BLaER1 treated with 17β-estradiol and CSF1 and Interleukin-3, amounts not matched to agents 10 nM and 100 nM (cell line): ENCODE measurements at regions not wholly inside any gene's neighbourhood (a gene's known extent, or its start where the extent isn't known, plus 50 kb on each side); places are given as distances from the start of the nearest gene placed in this dataset.

Experiments
- H3K27ac ChIP-seq, 11 experiments: shearing (Covaris generic); formaldehyde crosslinking; 2 replicates each; pipeline ENCODE4 v1.8.1; 2022
- H3K27me3 ChIP-seq, 11 experiments: shearing (Covaris generic); formaldehyde crosslinking; 2 replicates each; pipeline ENCODE4 v1.8.1; 2022
- H3K36me3 ChIP-seq, 11 experiments: shearing (Covaris generic); formaldehyde crosslinking; 2 replicates each; pipeline ENCODE4 v1.8.1; 2022
- H3K4me1 ChIP-seq, 10 experiments: shearing (Covaris generic); formaldehyde crosslinking; 2 replicates each; pipeline ENCODE4 v1.8.1; 2022
- H3K4me2 ChIP-seq, 11 experiments: shearing (Covaris generic); formaldehyde crosslinking; 2 replicates each; pipeline ENCODE4 v1.8.1; 2022
- H3K4me3 ChIP-seq, 10 experiments: shearing (Covaris generic); formaldehyde crosslinking; 2 replicates each; pipeline ENCODE4 v1.8.1; 2022
- H3K9ac ChIP-seq, 11 experiments: shearing (Covaris generic); formaldehyde crosslinking; 2 replicates each; pipeline ENCODE4 v1.8.1; 2022
- H3K9me3 ChIP-seq, 11 experiments: shearing (Covaris generic); formaldehyde crosslinking; replicated peaks in 1 of 11; 2 replicates each; pipeline ENCODE4 v1.8.1; 2022
- H4K20me1 ChIP-seq, 11 experiments: shearing (Covaris generic); formaldehyde crosslinking; 2 replicates each; pipeline ENCODE4 v1.8.1; 2022
- Cebpa-rat ChIP-seq, 11 experiments: shearing (Covaris generic); IDR thresholded peaks; 2 replicates each; pipeline ENCODE4 v1.8.1; 2022

DNA sequence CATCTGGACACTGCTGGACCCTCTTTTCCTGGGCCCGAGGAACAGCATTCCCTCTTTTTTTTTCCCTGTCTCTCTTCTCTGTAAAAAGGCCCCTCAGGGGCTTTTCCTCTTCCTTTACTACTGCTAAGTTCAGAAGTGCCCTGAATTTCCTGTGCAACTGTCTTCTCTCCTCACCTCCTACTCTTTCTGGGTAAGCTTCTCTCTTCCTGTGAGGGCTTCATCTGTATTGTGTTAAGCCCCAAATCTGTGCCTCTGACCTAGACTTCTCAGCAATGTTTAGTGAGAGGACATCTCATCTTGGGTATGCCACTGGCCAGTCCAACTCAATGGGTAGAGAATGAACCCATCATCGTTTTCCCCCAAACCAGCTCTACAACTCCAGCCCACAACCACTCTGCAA is 174.2 kb downstream of the PTEN start:
- Histone ChIP-seq H3K27ac (0 out of 22 replicates have a peak overlapping the region, but pooled peaks of 1 of the 11 experiments have one; percentile 27), H3K27me3 (no peaks in the 10 kb centered on the region), H3K4me1 (peaks cover 9 to 25% (median 15%) of the 10 kb centered on the region in 10 experiments), H3K4me3 (no peak overlapping the region), H3K9me3 (peaks cover 0 to 6% (median 0%) of the 10 kb centered on the region in 11 experiments; a peak in 2 of 22 replicates), H3K9ac (no peak overlapping the region), H3K36me3 (no peaks in the 10 kb centered on the region), H3K4me2 (peak overlapping the region; percentile 15 to 51 (median 34); a peak in 16 of 22 replicates), H4K20me1 (no peaks in the 10 kb centered on the region)
- TF ChIP-seq Cebpa-rat (IDR thresholded peaks at IDR 0.05): no peak

- TF ChIP-seq Cebpa-rat (IDR thresholded peaks at IDR 0.05): no peak
- Histone ChIP-seq H3K27ac (no peak overlapping the region), H3K4me3 (no peak overlapping the region), H3K36me3 (no peaks in the 10 kb centered on the region), H3K4me1 (peaks cover 11 to 29% (median 19%) of the 10 kb centered on the region in 10 experiments), H3K27me3 (no peaks in the 10 kb centered on the region), H3K9ac (no peak overlapping the region), H3K4me2 (peak overlapping the region in 1 of 11 experiments; percentile 44; a peak in 1 of 22 replicates), H3K9me3 (peaks cover 0 to 6% (median 0%) of the 10 kb centered on the region in 11 experiments; a peak in 2 of 22 replicates), H4K20me1 (no peaks in the 10 kb centered on the region)
Measured at GRCh38 chr10:88038268-88038667, 174.8 kb downstream of the PTEN start.

DNA sequence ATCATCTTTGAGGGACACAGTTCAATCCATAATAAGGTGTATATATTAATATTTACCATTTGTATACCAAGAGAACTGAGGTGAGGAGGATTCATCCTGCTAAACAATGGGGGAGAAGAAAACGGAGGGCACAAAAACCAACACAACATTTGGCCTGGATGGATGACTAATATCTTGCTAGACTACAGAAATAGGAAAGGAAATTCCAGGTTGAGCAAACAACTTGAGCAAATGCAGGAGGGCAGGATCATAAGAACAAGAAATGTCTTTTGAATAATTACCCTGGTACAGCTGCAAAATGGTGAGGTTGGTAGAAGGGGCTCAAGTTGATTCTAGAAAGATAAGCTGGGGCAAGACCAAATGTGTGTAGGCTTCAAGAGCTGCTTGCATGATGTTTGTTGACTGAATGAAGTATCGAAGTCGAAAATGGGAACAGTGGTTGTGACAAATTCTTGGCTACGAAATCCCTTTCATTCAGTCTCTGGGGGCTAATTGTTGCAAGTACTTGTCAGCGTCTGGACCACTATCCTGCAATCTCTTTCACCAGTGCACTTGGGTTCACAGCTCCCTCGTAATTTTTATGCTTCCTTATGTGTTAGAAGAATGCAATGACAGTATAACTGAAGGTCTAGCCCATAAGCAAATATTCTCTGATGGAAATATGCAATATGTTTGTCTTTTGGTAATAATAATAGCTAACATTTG is 176.2 kb downstream of the PTEN start:
- H3K4me3 ChIP-seq: no peak overlapping the region
- peaks cover 6 to 25% (median 16%) of the 10 kb centered on the region in 10 experiments; a peak in 18 of 20 replicates for H3K4me1 ChIP-seq
- H3K27ac ChIP-seq: no peak overlapping the region
- no peaks in the 10 kb centered on the region for H3K27me3 ChIP-seq
- H3K9ac ChIP-seq: no peak overlapping the region
- no peaks in the 10 kb centered on the region for H3K36me3 ChIP-seq
- TF ChIP-seq Cebpa-rat (IDR thresholded peaks at IDR 0.05): no peak
- peak overlapping the region in 1 of 11 experiments; percentile 26; a peak in 1 of 22 replicates for H3K4me2 ChIP-seq
- H3K9me3 ChIP-seq: peaks cover 0 to 6% (median 0%) of the 10 kb centered on the region in 11 experiments; a peak in 1 of 22 replicates
- H4K20me1 ChIP-seq: no peaks in the 10 kb centered on the region

- H4K20me1 ChIP-seq: no peaks in the 10 kb centered on the region
- no peak overlapping the region for H3K9ac ChIP-seq
- no peak for TF ChIP-seq Cebpa-rat (IDR thresholded peaks at IDR 0.05)
- H3K4me3 ChIP-seq: no peak overlapping the region
- 0 out of 22 replicates have a peak overlapping the region, but pooled peaks of 2 of the 11 experiments have one; percentile 0 to 6 for H3K4me2 ChIP-seq
- peaks cover 24 to 43% (median 32%) of the 10 kb centered on the region in 10 experiments for H3K4me1 ChIP-seq
- H3K27me3 ChIP-seq: no peaks in the 10 kb centered on the region
- H3K9me3 ChIP-seq: peaks cover 0 to 6% (median 0%) of the 10 kb centered on the region in 11 experiments; a peak in 1 of 22 replicates
- H3K36me3 ChIP-seq: no peaks in the 10 kb centered on the region
- no peak overlapping the region for H3K27ac ChIP-seq
Measured at GRCh38 chr10:88041243-88042159, 178.1 kb downstream of the PTEN start.

GRCh38 chr10:88042160-88043100 is 179.0 kb downstream of the PTEN start:
- no peaks in the 10 kb centered on the region for H3K27me3 ChIP-seq
- no peaks in the 10 kb centered on the region for H3K36me3 ChIP-seq
- no peak overlapping the region for H3K27ac ChIP-seq
- peaks cover 25 to 43% (median 35%) of the 10 kb centered on the region in 10 experiments for H3K4me1 ChIP-seq
- H3K4me2 ChIP-seq: peak overlapping the region in 7 of 11 experiments; percentile 0 to 39 (median 3); a peak in 4 of 22 replicates
- no peak for TF ChIP-seq Cebpa-rat (IDR thresholded peaks at IDR 0.05)
- H3K4me3 ChIP-seq: no peak overlapping the region
- peaks cover 0 to 6% (median 0%) of the 10 kb centered on the region in 11 experiments; a peak in 1 of 22 replicates for H3K9me3 ChIP-seq
- H4K20me1 ChIP-seq: no peaks in the 10 kb centered on the region
- H3K9ac ChIP-seq: no peak overlapping the region

DNA sequence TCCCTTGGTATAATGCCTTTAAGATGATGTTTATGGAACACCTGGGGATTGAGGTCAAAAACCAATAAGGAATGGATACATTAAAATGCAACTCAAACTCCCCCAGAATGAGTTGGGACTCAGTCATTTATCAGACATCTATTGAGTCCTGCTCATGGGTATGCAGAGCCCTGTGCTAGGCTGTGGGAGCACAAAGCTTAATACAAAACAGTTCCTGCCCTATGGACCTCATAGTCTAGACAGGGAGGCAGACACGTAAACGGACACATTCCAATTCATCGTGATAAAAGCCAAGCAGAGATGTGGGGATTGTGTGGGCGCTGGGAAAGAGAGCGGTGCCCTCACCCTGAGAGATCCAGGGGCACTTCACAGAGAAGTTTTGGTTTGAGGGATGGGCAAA is 181.7 kb downstream of the PTEN start:
- Histone ChIP-seq H3K27ac (peak overlapping the region in 5 of 11 experiments; percentile 6 to 44 (median 24); a peak in 5 of 22 replicates), H3K4me2 (peak overlapping the region; percentile 16 to 76 (median 58); a peak in 21 of 22 replicates), H3K4me3 (no peak overlapping the region), H3K4me1 (peaks cover 22 to 36% (median 30%) of the 10 kb centered on the region in 10 experiments; a peak in 19 of 20 replicates), H3K9me3 (no peaks in the 10 kb centered on the region), H3K9ac (no peak overlapping the region), H3K36me3 (no peaks in the 10 kb centered on the region), H4K20me1 (no peaks in the 10 kb centered on the region), H3K27me3 (no peaks in the 10 kb centered on the region)
- TF ChIP-seq Cebpa-rat (IDR thresholded peaks at IDR 0.05): no peak

GRCh38 chr10:88045656-88046415 is 182.4 kb downstream of the PTEN start:
- TF ChIP-seq Cebpa-rat (IDR thresholded peaks at IDR 0.05): no peak
- no peaks in the 10 kb centered on the region for H4K20me1 ChIP-seq
- H3K9ac ChIP-seq: no peak overlapping the region
- H3K27ac ChIP-seq: peak overlapping the region in 7 of 11 experiments; percentile 6 to 44 (median 9); a peak in 8 of 22 replicates
- H3K4me3 ChIP-seq: no peak overlapping the region
- H3K4me1 ChIP-seq: peaks cover 22 to 36% (median 30%) of the 10 kb centered on the region in 10 experiments; a peak in 19 of 20 replicates
- H3K9me3 ChIP-seq: no peaks in the 10 kb centered on the region
- H3K36me3 ChIP-seq: no peaks in the 10 kb centered on the region
- H3K4me2 ChIP-seq: peak overlapping the region; percentile 16 to 76 (median 58)
- H3K27me3 ChIP-seq: no peaks in the 10 kb centered on the region
